HG02571 (cell line): ENCODE measurements at regions not wholly inside any gene's neighbourhood (a gene's known extent, or its start where the extent isn't known, plus 50 kb on each side); places are given as distances from the start of the nearest gene placed in this dataset.
"Not testable (repeated sequence)": the region's sequence is repeated elsewhere in the genome, so short reads cannot be mapped to it uniquely, and the experiment has no call there.

Source experiments
- ATAC-seq: cut with Tn5 transposase; IDR thresholded peaks from one replicate; pipeline ENCODE4 v1.9.1; 2021; ENCODE audit warnings: mild to moderate bottlenecking, moderate library complexity; ENCODE audit not compliant: unreplicated experiment

DNA sequence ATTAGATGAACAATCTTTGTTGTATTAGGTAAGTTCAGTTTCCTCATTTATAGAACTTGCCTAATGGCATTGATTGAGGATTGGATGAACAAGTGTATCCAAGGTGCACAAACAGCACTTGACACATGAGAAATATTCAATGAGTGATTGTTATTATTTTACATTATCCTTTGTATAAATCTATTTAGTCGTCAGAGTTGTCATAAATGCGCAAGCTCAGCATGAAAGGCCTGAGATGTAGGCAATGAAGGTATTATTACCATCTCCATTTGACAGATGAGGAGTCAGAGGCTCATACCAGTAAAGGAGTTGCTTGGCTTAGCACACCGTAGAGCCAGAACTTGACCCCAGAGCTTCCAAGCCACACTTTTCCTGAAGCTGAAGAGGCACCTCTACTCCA is 291.4 kb downstream of the C1D start:
- ATAC-seq: no peak

DNA sequence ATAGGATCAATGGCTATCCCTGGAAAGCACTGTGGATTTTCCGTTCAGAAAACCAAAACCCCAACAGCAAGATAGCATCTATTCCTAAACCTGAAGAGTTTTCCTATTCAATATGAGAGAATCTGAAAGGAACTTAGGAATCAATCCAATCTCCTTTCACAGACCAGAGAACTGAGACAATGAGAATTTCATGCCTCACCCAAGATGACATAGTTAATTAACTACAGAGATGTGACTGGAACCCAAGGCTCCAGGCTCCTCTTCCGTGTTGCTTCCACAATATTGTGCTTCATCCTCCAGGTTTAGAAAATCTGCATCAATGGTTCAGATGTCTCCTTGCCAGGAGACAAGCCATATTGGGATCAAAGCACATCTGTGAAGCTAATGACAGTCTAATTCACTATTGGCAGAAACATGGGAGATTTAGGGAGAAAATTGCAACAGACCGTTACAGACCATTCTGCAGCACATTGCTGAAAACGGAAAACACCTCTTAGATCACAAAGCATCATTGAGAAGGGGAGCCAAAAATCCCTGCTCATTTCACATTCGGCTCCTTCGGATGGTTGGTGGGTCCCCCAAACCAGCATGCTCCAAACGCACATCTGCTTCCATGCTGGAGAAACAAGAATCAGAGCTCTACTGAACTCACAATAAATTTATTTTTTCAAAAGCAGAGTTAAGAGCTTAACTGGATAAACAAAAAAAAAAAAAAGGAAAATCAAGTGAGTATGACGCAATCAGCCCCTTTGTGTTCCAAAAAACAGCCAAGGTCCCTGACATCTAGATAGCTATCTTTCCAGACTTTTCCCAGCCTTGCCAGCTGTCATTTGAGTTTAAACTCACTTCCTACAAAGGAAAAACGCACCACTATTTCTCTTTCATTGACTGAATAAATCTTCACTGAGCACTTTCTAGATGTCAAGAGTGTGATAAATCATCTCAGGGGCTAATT is 290.3 kb downstream of the C1D start:
- ATAC-seq: no peak

DNA sequence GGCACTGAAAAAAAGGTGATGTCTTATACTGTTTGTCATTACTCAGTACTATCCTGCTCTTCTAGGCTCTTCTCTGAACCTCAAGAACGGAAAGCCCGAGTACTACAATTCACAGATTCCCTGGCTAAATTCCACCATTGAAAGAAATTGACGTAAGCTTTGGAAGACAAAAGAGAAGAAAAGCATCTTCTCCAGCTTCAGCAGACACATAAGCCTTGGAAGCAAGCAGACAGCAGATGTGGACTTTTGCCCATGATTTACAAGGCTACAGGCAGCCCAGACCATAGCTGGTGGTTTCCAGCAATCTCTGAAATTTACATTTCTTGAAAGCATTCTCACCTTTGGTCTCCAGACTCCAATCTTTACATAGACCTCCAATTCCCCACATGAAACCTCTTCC is 289.0 kb downstream of the C1D start:
- no peak for ATAC-seq

DNA sequence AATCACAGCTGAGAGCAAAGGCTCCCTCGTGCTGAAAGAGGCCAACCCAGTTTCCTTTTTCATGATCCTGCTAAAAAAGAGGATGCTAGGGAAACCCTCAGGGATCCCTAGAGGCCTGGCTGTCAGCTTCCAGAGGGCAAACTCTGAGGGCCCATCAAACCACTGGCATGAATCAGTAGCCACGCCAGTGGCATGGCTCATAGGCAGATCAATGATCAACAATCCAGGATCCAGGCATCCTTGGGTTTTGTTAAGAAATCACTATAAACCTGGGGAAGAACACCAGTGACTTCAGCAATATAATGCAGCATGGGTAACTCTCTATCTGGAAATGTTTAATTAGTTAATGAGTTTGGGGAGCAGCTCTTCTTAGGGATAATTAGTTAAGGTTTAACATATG is 286.5 kb downstream of the C1D start:
- no peak for ATAC-seq

DNA sequence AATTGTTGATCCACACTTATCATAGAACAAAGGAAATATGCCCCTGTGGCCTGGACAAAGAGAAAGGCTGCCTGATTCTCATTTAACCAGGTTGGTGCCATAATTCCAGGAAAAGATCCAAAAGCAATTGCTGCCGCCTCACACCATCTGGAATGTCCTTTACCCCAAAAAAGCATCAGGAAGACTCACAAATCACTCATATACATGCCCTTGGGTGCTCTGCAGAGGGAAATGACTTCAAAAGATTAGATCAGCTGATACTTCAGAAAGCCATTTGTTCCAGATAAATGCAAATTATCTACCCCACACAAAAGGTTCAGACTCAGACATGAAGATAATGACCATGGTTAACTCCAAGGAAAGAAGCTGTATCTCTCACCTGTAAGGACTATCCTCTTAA is 285.8 kb downstream of the C1D start:
- ATAC-seq: no peak

DNA sequence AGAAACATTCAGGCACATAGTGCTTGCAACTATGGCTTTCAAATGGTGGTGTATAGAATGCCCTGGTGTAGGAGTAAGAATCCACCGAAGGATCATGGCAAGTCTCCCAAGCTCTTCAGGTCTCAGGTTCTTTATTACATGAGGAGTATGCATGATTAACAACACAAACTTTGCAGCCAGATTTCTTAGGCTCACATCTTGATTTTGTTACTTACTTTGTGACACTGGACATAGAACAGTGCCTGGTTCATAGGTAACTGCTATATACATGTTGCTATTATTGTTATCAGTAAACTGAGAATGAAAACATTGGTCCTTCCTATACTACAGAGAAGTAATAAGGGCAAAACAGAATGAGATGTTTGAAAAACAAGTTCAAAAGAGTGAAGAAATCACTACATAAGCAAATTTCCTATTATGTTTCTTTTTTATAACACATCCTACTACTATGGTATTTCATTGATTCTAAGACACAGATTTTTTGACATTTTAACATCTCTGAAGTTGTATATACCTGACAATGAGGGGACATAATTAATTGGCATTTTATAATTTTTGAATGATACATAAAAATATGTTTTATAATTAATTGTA is 284.9 kb downstream of the C1D start:
- no peak for ATAC-seq

DNA sequence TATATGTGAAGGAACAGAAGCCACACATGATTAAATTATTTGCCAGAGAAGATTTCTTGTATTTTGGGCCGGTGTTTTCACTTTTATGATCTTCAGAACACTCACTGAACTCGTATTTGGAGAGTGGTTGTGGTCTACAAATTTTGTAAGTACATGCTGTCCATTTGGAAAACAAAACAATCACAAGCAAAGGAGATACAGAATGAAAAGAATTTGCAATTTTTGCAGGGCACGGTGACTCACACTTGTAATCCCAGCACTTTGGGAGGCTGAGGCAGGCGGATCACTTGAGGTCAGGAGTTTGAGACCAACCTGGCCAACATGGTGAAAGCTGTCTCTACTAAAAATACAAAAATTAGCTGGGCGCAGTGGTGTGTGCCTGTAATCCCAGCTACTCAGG is 282.0 kb downstream of the C1D start:
- not testable (repeated sequence) for ATAC-seq

DNA sequence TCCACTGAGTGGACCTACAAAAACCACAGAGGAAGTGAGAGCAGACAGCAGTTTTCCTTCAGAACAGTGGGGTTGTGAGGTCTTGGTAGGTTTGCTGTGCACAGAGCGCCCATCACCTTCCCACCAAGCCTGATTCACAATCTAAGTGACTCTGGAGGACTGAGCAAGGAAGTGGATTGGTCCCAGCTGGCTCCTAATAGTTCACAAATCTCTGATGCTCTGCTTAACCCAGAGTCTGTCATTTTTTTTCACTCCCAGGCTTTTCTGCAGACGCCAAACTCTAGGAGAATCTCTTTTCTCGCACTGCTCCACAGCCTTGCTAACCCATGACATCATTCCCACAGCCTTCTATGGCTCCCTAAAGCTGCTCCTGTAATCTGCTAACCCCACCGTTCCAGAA is 280.4 kb downstream of the C1D start:
- no peak for ATAC-seq

DNA sequence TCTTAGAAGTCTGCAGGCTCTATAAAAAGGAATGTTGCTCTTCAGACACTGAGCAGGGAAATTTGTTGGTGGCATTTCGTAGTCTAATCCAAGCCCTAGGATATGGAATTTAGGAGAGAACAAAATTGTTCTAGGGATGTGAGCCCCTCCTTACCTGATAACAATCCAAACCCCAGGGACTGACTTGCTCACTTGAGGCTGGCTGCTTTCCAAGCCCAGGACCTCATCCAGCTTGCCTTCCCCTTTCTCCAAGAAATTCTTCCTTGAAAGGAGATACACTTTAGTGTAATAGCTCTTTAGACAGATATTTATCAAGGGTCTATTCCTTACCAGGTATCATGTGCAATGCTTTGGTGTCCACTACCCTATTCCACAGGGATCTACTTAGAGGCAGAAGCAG is 279.8 kb downstream of the C1D start:
- no peak for ATAC-seq

DNA sequence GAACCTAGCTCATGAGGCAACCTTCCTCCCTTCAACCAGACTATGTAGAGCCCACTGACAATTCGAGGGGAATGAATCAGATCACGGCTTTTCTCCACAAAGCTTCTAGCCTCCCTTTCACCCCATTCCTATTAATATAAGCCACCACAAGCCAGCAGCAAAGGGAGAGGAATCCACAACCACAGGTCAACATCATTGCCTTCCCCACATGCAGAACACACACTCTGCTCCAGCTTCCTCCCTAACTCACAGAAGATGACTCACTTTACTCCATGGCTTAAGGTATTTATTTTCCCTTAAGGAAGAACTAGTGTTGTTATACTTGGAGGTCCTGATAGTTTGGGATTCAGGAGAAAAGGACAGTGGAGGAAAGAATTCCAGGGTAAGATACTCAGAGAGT is 272.2 kb downstream of the C1D start:
- ATAC-seq: no peak

DNA sequence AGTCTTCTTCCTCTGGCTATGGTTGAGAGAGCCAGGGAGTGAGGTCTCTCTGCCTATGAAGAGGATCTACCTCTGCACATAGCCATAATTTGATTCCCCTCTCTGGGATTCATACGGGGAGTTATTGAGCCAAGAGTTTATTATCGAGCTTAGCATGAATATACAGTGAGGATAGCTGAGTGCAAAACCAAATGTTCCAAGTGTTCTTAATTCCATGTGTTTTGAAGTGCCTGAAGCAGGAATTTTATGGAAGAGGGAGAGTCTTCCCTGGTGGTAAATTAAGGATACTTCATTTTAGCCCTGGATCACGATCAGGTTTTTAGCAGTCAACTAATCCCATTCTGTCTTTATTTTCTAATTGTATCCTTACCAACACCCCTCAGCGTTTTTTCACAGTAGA is 270.6 kb downstream of the C1D start:
- ATAC-seq: no peak

DNA sequence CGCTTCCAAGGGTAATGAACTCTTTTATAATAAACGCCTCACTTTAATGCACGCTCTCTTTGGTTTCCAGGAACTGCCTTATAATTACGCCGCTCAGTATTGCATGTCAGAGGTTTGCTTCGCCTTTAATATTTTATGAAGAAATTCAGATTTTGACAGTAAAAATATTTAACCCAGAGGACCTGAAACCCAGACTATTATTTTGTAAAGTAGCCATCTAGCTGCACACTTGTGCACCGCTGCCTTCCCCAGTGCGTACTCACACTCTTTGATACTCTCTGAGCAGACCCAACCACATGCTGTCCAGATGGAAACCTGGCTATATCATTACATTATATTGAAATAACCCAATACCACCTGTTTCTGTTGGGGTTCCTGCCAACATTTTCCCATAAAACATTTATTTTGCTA is 270.1 kb downstream of the C1D start:
- ATAC-seq: no peak

DNA sequence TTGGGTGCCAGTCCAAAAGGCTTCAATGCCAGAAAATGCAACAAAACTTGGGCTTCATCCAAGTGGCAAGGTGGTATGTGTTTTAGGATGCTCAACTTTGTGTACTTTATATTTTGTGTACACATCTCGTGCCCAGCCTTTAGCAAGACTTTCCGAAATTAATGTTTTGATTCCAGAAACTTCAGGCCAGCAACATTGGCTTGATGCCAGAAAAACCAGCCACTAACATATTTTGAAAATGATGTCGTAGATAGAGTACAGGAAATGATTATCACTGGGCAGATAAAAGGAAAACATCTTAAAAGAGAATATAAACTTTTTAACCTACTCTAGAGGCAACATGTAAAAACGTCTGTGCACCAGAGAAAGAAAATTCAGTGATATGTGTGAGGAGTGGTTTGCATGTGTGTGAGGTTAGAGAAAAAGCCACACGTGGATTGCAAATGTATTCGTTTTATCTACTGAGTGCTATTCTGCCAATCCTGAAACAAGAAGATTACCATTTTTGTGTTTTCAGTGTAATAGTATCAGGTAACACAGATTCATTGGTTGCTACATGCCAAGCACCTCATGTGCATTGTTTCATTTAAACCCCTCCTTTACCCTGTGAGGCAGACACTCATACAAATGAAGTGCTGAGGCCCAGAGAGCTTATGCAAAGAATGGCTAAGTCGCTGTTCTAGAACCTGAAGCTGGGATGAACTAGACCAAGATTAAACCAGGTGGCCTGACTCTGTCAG is 264.8 kb downstream of the C1D start:
- no peak for ATAC-seq

DNA sequence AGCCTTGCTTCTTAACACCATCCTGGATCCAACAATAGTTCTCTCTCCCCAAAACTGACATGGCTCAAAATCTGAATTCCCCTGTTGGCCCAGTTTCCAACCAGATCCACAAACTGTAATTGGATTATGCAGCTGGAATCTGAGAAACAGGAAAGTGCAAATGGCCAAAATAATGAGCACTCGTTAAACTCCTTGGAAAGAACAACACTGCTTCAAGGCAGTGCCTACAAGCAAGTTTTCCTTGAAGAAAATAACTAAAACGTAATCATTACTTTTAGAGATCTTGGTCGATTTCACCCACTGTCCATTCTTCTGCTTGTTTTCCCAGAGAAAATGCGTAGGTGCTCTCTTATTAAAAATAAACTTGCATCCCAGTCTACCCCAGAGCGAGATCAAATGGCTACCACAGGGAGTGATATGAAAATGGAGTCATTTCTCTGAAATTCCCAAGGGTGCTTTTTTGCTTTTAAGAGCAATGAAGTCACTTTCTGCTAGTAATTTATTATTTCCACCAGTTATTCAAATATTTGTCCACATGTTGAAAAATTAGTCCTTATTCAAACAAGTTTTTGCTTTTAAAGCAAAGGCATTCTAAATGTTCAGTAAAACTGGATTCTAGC is 264.2 kb downstream of the C1D start:
- ATAC-seq: no peak

DNA sequence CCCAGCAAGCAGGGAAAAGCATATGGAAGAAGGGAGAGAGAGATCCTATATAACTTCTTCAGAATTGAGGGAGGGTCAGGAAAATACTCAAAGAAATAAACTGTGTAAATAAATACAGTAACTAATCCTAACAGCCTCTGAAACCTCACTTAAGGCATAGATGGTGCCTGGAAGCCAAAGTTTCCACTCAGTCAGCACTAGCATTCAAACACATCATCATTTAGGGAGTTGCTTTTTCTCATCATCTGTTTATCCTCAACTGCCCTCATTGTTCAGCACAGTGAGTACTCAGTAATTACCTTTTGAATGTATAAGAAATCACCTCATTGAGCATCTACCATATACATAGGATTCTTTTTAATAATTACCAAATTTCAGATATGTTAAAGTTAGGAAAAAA is 262.9 kb downstream of the C1D start:
- no peak for ATAC-seq

DNA sequence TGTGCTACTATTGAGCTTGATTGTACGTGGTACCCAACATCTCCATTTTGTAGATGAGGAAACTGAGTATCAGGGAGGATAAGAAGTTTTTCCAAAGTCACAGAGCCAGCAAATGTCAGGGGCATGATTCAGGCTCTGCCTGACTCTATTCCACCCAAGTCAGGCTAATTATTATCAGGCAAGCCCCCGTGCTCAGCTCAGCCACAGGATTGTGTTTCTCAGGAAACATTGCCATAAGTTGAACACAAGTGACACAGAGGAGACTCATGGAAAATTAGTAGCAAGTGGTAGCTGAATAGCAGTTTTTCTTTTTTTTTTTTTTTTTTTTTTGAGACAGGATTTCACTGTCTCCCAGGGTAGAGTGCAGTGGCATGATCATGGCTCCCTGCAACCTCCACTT is 260.5 kb downstream of the C1D start:
- ATAC-seq: no peak

DNA sequence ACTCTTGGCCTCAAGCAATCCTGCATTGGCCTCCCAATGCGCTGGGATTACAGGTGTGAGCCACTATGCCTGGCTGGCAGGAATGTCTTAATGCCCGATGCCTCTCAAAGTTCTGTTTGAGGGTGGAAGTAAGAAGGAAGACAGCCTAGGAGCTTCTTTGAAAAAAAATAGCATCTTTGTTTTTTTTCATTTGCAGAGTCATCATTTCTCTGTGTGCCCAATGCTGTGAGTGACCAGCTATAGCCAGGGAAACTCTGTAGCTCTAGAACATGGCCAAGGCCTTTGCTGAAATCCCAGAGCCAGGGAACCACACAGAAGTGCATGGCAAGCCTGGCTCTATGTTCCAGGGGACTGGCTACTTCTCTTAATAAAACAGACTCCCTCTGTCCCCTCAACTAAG is 260.0 kb downstream of the C1D start:
- no peak for ATAC-seq

DNA sequence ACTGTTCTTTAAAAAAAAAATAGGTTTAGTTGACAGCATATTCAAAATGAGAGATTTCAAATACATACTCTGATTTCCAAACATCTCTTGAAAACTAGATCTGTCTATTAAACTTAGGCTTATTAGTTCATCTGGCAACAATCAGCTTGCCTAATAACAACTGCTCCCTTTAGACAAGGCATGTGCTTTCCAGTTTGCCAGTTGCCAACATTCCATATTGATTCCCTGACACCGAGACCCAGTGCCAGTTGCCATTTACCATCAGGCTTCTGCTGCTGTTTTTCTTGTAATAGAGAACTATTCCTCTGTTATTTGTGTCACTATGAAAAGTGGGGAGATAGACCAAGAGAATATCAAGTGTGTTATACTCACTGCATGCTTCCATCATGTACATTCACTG is 256.0 kb downstream of the C1D start:
- no peak for ATAC-seq

DNA sequence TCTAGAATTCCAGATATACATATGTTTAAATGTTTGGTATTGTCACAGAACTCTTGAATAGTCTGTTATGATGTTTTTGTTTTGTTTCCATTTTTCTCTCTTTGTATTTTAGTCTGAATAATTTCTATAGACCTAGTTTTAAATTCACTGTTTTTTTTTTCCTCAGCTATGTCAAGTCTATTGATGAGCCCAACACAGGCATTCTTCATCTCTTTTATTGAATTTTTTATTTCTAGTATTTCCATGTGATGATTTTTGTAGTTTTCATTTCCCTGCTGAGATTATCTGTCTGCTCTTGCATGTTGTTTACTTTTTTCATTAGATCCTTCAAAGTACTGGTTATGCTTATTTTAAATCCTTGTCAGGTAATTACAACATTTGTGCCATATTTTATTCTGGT is 254.7 kb downstream of the C1D start:
- ATAC-seq: no peak

DNA sequence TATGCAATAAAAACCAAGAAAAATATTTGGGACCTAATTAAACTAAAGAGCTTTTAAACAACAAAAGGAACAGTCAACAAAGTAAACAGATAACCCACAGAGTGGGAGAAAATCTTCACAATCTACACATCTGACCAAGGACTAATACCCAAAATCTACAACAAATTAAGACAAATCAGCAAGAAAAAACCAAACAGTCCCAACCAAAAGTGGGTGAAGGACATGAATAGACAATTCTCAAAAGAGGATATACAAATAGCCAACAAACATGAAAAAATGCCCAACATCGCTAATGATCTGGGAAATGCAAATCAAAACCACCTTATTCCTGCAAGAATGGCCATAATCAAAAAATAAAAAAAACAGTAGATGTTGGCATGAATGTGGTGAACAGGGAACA is 250.1 kb downstream of the C1D start:
- no peak for ATAC-seq

DNA sequence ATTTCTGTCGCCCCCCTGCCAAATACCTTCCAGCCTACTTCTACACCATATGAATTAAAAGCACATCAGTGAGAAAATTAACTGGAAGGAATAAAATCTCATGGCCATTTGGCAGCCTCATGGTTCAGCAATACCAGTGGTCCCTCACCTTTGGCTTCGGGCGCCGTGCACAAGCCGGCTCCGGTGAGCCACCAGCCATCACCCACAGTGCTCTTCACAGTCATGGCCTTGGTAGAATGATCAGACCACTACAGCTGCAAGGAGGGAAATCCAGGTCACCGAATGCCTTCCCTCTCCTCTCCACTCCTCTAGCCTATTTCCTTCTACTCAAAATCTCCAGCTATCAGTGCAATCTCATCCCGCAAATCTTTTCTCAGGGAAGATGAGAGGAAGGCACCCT is 239.1 kb downstream of the C1D start:
- no peak for ATAC-seq
